ENCODE measurements at regions not wholly inside any gene's neighbourhood (a gene's known extent, or its start where the extent isn't known, plus 50 kb on each side); places are given as distances from the start of the nearest gene placed in this dataset.

DNA sequence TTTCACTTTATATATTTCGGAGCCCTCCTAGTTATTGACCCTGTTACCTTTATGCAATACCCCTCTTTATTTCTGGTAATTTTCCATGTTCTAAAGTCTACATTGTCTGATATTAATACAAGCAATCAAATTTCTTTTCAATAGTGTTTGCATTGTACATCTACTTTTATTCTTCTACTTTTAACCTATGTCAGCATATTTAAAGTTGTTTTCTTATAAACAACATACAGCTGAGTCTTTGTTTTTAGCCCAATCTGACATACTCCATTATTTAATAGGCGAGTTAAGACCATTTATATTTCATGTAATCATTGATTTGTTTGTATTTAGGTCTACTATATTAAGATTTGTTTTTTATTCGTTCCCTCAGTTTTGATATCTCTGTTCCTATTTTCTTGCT lies 108.5 kb upstream of the SPACA7 start:
- Histone ChIP-seq H2BK20ac (ENCODE audit: low read length) (no peak overlapping the region), H3K36me3 (ENCODE audit: control insufficient read depth in 2 of 4, insufficient read depth in 4 of 4, low read length in 3 of 4) (no peaks in the 10 kb centered on the region), H3K79me1 (ENCODE audit: low read depth, low read length) (no peaks in the 10 kb centered on the region), H3K27ac (ENCODE audit: low read depth, low read length) (no peak overlapping the region), H4K5ac (ENCODE audit: insufficient read length, low read depth, low read length) (no peak overlapping the region), H4K8ac (ENCODE audit: extremely low read depth, insufficient read depth, low read length) (no peak overlapping the region), H2BK12ac (ENCODE audit: low read depth, low read length) (no peak overlapping the region), H3K14ac (ENCODE audit: insufficient read length) (no peak overlapping the region), H2BK120ac (replicated peaks; ENCODE audit: low read depth, low read length) (no peak overlapping the region), H4K91ac (replicated peaks; ENCODE audit: insufficient read length, low read length) (no peak overlapping the region), H3K27me3 (replicated peaks in 1 of 4; ENCODE audit: control insufficient read depth in 3 of 4, extremely low read depth in 1 of 4, insufficient read depth in 3 of 4, low read length in 3 of 4) (no peaks in the 10 kb centered on the region; a peak in 1 of 7 replicates), H3K9ac (replicated peaks in 1 of 4; ENCODE audit: extremely low read depth in 1 of 4, low read depth in 3 of 4, low read length in 3 of 4) (no peak overlapping the region), H4K20me1 (replicated peaks in 1 of 2; ENCODE audit: control insufficient read depth in 1 of 2, insufficient read depth in 2 of 2, low read length in 2 of 2) (no peaks in the 10 kb centered on the region), H3K23ac (ENCODE audit: insufficient read length) (no peak overlapping the region), H3K23me2 (ENCODE audit: low read depth, low read length) (no peaks in the 10 kb centered on the region), H2BK15ac (ENCODE audit: low read length) (no peak overlapping the region), H3K9me3 (ENCODE audit: insufficient read depth in 2 of 2, low read depth in 1 of 2, low read length in 1 of 2) (no peaks in the 10 kb centered on the region), H3K4ac (replicated peaks; ENCODE audit: insufficient read length, low read depth, low read length) (no peak overlapping the region), H2AK5ac (ENCODE audit: low read depth, low read length) (no peak overlapping the region), H3K4me3 (ENCODE audit: extremely low read depth in 1 of 4, insufficient read depth in 2 of 4, low read depth in 3 of 4, low read length in 4 of 4) (no peak overlapping the region), H3K4me1 (replicated peaks in 1 of 4; ENCODE audit: control insufficient read depth in 3 of 4, insufficient read depth in 4 of 4, low read length in 3 of 4) (no peaks in the 10 kb centered on the region), H3K18ac (ENCODE audit: extremely low read depth, low read length) (no peak overlapping the region), H3K79me2 (ENCODE audit: control insufficient read depth in 1 of 2, insufficient read depth in 2 of 2, low read length in 2 of 2) (no peaks in the 10 kb centered on the region), H3K4me2 (ENCODE audit: insufficient read depth in 1 of 2, low read depth in 2 of 2, low read length in 2 of 2) (no peak overlapping the region), H3K56ac (replicated peaks; ENCODE audit: insufficient read length, low read depth, low read length) (no peak overlapping the region), H2AFZ (ENCODE audit: low read length) (no peak overlapping the region), H2BK5ac (ENCODE audit: low read depth, low read length) (no peak overlapping the region)
- POLR2A ChIA-PET (ENCODE audit: partially characterized antibody), result no interaction called here
- FAIRE-seq (no peak), DNase-seq (ENCODE audit: low read depth in 1 of 2, low spot score in 2 of 2) (no peak)
- CTCF ChIA-PET (ENCODE audit: partially characterized antibody), result no interaction called here
- 82% methylated on average over 3 of the region's 3 CpGs; no CpG with 5 or more reads in 1 of the 2 experiments for WGBS, 2 experiments (ENCODE audit: extremely low coverage in 1 of 2, insufficient coverage in 1 of 2, insufficient read length in 1 of 2, insufficient replicate concordance in 2 of 2, low coverage in 1 of 2, low lambda C conversion rate in 2 of 2, missing lambda C conversion rate in 1 of 2)
- TF ChIP-seq, protein P1, sequence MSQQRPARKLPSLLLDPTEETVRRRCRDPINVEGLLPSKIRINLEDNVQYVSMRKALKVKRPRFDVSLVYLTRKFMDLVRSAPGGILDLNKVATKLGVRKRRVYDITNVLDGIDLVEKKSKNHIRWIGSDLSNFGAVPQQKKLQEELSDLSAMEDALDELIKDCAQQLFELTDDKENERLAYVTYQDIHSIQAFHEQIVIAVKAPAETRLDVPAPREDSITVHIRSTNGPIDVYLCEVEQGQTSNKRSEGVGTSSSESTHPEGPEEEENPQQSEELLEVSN (IDR thresholded peaks at IDR 0.05), result no peak
- TF ChIP-seq MAFK (IDR thresholded peaks at IDR 0.05; ENCODE audit: low read depth, low read length), result peak; percentile 21; the same call in 1 of the 2 replicates
- no peak for TF ChIP-seq TAF1 (IDR thresholded peaks at IDR 0.05; ENCODE audit: low read depth, low read length)
